ENCODE measurements at regions not wholly inside any gene's neighbourhood (a gene's known extent, or its start where the extent isn't known, plus 50 kb on each side); places are given as distances from the start of the nearest gene placed in this dataset.

GRCh38 chr7:136509466-136509865, 359.0 kb upstream of the CHRM2 start:
- Mint-ChIP-seq H3K27me3 (ENCODE audit: low read depth) (no peaks in the 10 kb centered on the region), H3K27ac (no peak overlapping the region), H3K36me3 (ENCODE audit: low read depth) (no peaks in the 10 kb centered on the region), H3K9me3 (no peaks in the 10 kb centered on the region), H3K4me1 (no peaks in the 10 kb centered on the region), H3K4me3 (no peak overlapping the region)
- TF ChIP-seq CTCF (IDR thresholded peaks at IDR 0.05; ENCODE audit: unreplicated experiment in 3 of 3) = no peak

GRCh38 chr7:136502162-136502561, 366.3 kb upstream of the CHRM2 start:
- no peaks in the 10 kb centered on the region for H3K4me1 Mint-ChIP-seq
- H3K4me3 Mint-ChIP-seq = no peak overlapping the region
- H3K27me3 Mint-ChIP-seq (ENCODE audit: low read depth) = no peaks in the 10 kb centered on the region
- no peak overlapping the region for H3K27ac Mint-ChIP-seq
- no peaks in the 10 kb centered on the region for H3K36me3 Mint-ChIP-seq (ENCODE audit: low read depth)
- H3K9me3 Mint-ChIP-seq = no peaks in the 10 kb centered on the region
- TF ChIP-seq CTCF (IDR thresholded peaks at IDR 0.05; ENCODE audit: unreplicated experiment in 3 of 3) = no peak

GRCh38 chr7:136501151-136501550, 367.3 kb upstream of the CHRM2 start:
- no peak overlapping the region for H3K4me3 Mint-ChIP-seq
- H3K4me1 Mint-ChIP-seq = no peaks in the 10 kb centered on the region
- no peaks in the 10 kb centered on the region for H3K36me3 Mint-ChIP-seq (ENCODE audit: low read depth)
- H3K27ac Mint-ChIP-seq = no peak overlapping the region
- TF ChIP-seq CTCF (IDR thresholded peaks at IDR 0.05; ENCODE audit: unreplicated experiment in 3 of 3) = no peak
- H3K27me3 Mint-ChIP-seq (ENCODE audit: low read depth) = no peaks in the 10 kb centered on the region
- no peaks in the 10 kb centered on the region for H3K9me3 Mint-ChIP-seq

- H3K9me3 Mint-ChIP-seq = no peaks in the 10 kb centered on the region
Observed at GRCh38 chr7:136496551-136496950, 371.9 kb upstream of the CHRM2 start.

GRCh38 chr7:136495081-136495480, 373.4 kb upstream of the CHRM2 start:
- H3K36me3 Mint-ChIP-seq (ENCODE audit: low read depth) = no peaks in the 10 kb centered on the region
- no peak for TF ChIP-seq CTCF (IDR thresholded peaks at IDR 0.05; ENCODE audit: unreplicated experiment in 3 of 3)
- H3K27me3 Mint-ChIP-seq (ENCODE audit: low read depth) = no peaks in the 10 kb centered on the region
- no peaks in the 10 kb centered on the region for H3K4me1 Mint-ChIP-seq
- H3K27ac Mint-ChIP-seq = no peak overlapping the region
- H3K4me3 Mint-ChIP-seq = no peak overlapping the region
- no peaks in the 10 kb centered on the region for H3K9me3 Mint-ChIP-seq

More at GRCh38 chr7:136496551-136496950, 371.9 kb upstream of the CHRM2 start:
- H3K4me3 Mint-ChIP-seq = no peak overlapping the region
- H3K36me3 Mint-ChIP-seq (ENCODE audit: low read depth) = no peaks in the 10 kb centered on the region
- H3K27me3 Mint-ChIP-seq (ENCODE audit: low read depth) = no peaks in the 10 kb centered on the region
- H3K4me1 Mint-ChIP-seq = no peaks in the 10 kb centered on the region
- TF ChIP-seq CTCF (IDR thresholded peaks at IDR 0.05; ENCODE audit: unreplicated experiment in 3 of 3) = no peak
- no peak overlapping the region for H3K27ac Mint-ChIP-seq

GRCh38 chr7:136492366-136492765, 376.1 kb upstream of the CHRM2 start:
- no peaks in the 10 kb centered on the region for H3K9me3 Mint-ChIP-seq
- no peaks in the 10 kb centered on the region for H3K36me3 Mint-ChIP-seq (ENCODE audit: low read depth)
- H3K4me1 Mint-ChIP-seq = no peaks in the 10 kb centered on the region
- TF ChIP-seq CTCF (IDR thresholded peaks at IDR 0.05; ENCODE audit: unreplicated experiment in 3 of 3) = no peak
- no peaks in the 10 kb centered on the region for H3K27me3 Mint-ChIP-seq (ENCODE audit: low read depth)
- no peak overlapping the region for H3K27ac Mint-ChIP-seq
- no peak overlapping the region for H3K4me3 Mint-ChIP-seq

Measured in nephron (organoid).